Transverse colon (tissue), 4 donors: ENCODE measurements at regions not wholly inside any gene's neighbourhood (a gene's known extent, or its start where the extent isn't known, plus 50 kb on each side); places are given as distances from the start of the nearest gene placed in this dataset.

Source experiments
- EP300 ChIP-seq: sonication (generic); formaldehyde crosslinking; IDR thresholded peaks from one replicate; pipeline ENCODE4 v1.6.1; 2017; ENCODE audit warnings: antibody characterized with exemption, low read depth
- POLR2A ChIP-seq: fragments of 450-650 bp; IDR thresholded peaks from one replicate; pipeline ENCODE4 v1.6.1; 2016; ENCODE audit warnings: antibody characterized with exemption, mild to moderate bottlenecking, moderate library complexity
- POLR2AphosphoS5 ChIP-seq, 3 donors: sonication (generic); formaldehyde crosslinking; IDR thresholded peaks; one replicate each; pipeline ENCODE4 v1.6.1; 2016; ENCODE audit warnings: antibody characterized with exemption in 3 of 3
- TF ChIP-seq, protein P1 (sequence below), 5 experiments: fragments of 200-600 bp in 3 of 5; fragments of 450-650 bp in 2 of 5; sonication (generic) in 3 of 5; IDR thresholded peaks; 1 replicate in 2 of 5; 2 replicates in 3 of 5; pipeline ENCODE4 v1.5.1; 2016 to 2017; ENCODE audit warnings: antibody characterized with exemption in 5 of 5, inconsistent platforms in 3 of 5, mild to moderate bottlenecking in 2 of 5, moderate library complexity in 1 of 5

DNA sequence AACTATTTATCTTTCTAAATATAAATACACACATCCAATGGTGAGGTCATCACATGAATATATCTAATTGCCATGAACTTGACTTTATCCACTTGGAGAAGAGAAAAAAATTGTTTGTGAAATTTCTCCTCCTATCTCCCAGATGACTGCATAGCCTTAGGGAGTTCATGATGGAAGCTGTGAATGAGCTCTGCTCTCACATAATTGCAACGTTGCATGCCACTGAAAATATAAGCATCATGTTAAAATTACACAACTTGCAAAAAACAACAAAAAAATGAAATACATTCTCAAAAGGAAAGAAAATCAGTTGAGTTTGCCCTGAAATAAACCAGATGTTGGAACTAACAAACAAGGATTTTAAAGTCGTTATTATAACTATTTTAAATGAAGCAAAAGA is 50.6 kb upstream of the OSR1 start:
- TF ChIP-seq, protein P1, sequence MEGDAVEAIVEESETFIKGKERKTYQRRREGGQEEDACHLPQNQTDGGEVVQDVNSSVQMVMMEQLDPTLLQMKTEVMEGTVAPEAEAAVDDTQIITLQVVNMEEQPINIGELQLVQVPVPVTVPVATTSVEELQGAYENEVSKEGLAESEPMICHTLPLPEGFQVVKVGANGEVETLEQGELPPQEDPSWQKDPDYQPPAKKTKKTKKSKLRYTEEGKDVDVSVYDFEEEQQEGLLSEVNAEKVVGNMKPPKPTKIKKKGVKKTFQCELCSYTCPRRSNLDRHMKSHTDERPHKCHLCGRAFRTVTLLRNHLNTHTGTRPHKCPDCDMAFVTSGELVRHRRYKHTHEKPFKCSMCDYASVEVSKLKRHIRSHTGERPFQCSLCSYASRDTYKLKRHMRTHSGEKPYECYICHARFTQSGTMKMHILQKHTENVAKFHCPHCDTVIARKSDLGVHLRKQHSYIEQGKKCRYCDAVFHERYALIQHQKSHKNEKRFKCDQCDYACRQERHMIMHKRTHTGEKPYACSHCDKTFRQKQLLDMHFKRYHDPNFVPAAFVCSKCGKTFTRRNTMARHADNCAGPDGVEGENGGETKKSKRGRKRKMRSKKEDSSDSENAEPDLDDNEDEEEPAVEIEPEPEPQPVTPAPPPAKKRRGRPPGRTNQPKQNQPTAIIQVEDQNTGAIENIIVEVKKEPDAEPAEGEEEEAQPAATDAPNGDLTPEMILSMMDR (IDR thresholded peaks at IDR 0.05): no peak
- no peak for TF ChIP-seq POLR2AphosphoS5 (IDR thresholded peaks at IDR 0.05)
- TF ChIP-seq POLR2A: no peak
- no peak for TF ChIP-seq EP300
